Esophagus muscularis mucosa (tissue), 4 donors: ENCODE measurements at regions not wholly inside any gene's neighbourhood (a gene's known extent, or its start where the extent isn't known, plus 50 kb on each side); places are given as distances from the start of the nearest gene placed in this dataset.

Experiments
- CTCF ChIP-seq, 3 experiments: fragments of 200-600 bp in 2 of 3; fragments of 450-650 bp in 1 of 3; sonication (generic) in 2 of 3; IDR thresholded peaks; one replicate each; pipeline ENCODE4 v1.5.1; 2017 to 2019; ENCODE audit warnings: antibody characterized with exemption in 3 of 3, mild to moderate bottlenecking in 2 of 3, moderate library complexity in 1 of 3
- EP300 ChIP-seq: sonication (generic); formaldehyde crosslinking; IDR thresholded peaks from one replicate; pipeline ENCODE4 v1.6.1; 2017; ENCODE audit warnings: antibody characterized with exemption
- POLR2A ChIP-seq: fragments of 450-650 bp; IDR thresholded peaks from one replicate; pipeline ENCODE4 v1.6.1; 2017; ENCODE audit warnings: antibody characterized with exemption, moderate library complexity, mild to moderate bottlenecking, low read depth

- TF ChIP-seq CTCF (IDR thresholded peaks at IDR 0.05) (no peak), POLR2A (no peak), EP300 (no peak)
Measured at GRCh38 chr3:188060264-188060835, 93.6 kb upstream of the LPP start.
